HUES6 (cell line): ENCODE measurements at regions not wholly inside any gene's neighbourhood (a gene's known extent, or its start where the extent isn't known, plus 50 kb on each side); places are given as distances from the start of the nearest gene placed in this dataset.

Experiments used
- H3K27ac ChIP-seq: 2 replicates; pipeline ENCODE4 v1.7.0; 2013; ENCODE audit warnings: low read depth, mild to moderate bottlenecking, low read length, inconsistent platforms
- H3K27me3 ChIP-seq: 2 replicates; pipeline ENCODE4 v1.6.1; 2013; ENCODE audit warnings: low read length; ENCODE audit not compliant: control insufficient read depth, insufficient read depth
- H3K36me3 ChIP-seq: 2 replicates; pipeline ENCODE4 v1.6.1; 2013; ENCODE audit warnings: low read length; ENCODE audit not compliant: control insufficient read depth, insufficient read depth
- H3K4me1 ChIP-seq: 2 replicates; pipeline ENCODE4 v1.6.1; 2013; ENCODE audit warnings: low read length; ENCODE audit not compliant: control insufficient read depth, insufficient read depth
- H3K4me3 ChIP-seq: 2 replicates; pipeline ENCODE4 v1.5.1; 2013; ENCODE audit warnings: low read depth, low read length
- H3K9ac ChIP-seq: one replicate; pipeline ENCODE4 v1.6.1; 2013; ENCODE audit warnings: mild to moderate bottlenecking, low read length
- H3K9me3 ChIP-seq: 2 replicates; pipeline ENCODE4 v1.6.1; 2013; ENCODE audit warnings: low read depth, low read length; ENCODE audit not compliant: control insufficient read depth, insufficient read depth

DNA sequence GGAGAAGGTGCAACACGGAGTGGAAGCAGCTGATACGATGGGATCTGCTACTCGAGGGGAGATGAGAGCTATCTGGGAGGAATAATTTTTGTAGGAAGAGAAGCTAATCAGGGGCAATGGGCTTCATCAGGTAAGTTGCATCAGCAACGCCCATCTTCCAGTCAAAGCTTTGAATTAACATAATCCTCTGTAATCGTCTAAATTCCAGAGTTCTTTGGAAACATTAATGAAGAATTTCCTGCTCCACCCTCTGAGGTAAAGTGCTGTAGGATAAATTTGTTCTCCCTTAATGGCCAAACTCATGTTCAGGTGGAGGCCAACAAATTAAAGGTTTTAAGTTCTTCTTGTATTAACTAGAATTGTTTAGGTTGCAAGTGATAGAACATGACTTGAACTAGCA, 94.0 kb upstream of the KAZN start:
- H3K4me1 ChIP-seq = peaks cover 2% of the 10 kb centered on the region; the same call in 1 of the 2 replicates
- no peaks in the 10 kb centered on the region for H3K9me3 ChIP-seq
- H3K27ac ChIP-seq = no peak overlapping the region
- no peak overlapping the region for H3K4me3 ChIP-seq
- peaks cover 13% of the 10 kb centered on the region for H3K27me3 ChIP-seq
- no peaks in the 10 kb centered on the region for H3K36me3 ChIP-seq
- H3K9ac ChIP-seq = no peak overlapping the region

GRCh38 chr1:14506471-14507255, 91.8 kb upstream of the KAZN start:
- no peak overlapping the region for H3K9ac ChIP-seq
- no peak overlapping the region for H3K27ac ChIP-seq
- H3K27me3 ChIP-seq = peaks cover 13% of the 10 kb centered on the region
- H3K36me3 ChIP-seq = no peaks in the 10 kb centered on the region
- no peak overlapping the region for H3K4me3 ChIP-seq
- H3K4me1 ChIP-seq = peaks cover 2% of the 10 kb centered on the region; the same call in 1 of the 2 replicates
- H3K9me3 ChIP-seq = no peaks in the 10 kb centered on the region

- Histone ChIP-seq H3K4me3 (no peak overlapping the region), H3K9ac (no peak overlapping the region), H3K9me3 (no peaks in the 10 kb centered on the region), H3K27ac (no peak overlapping the region), H3K4me1 (peaks cover 7% of the 10 kb centered on the region; the same call in 1 of the 2 replicates), H3K36me3 (no peaks in the 10 kb centered on the region), H3K27me3 (peaks cover 13% of the 10 kb centered on the region)
These were observed 91.2 kb upstream of the KAZN start for GRCh38 chr1:14507262-14507661.

- Histone ChIP-seq H3K4me1 (peaks cover 12% of the 10 kb centered on the region), H3K9me3 (no peaks in the 10 kb centered on the region), H3K9ac (no peak overlapping the region), H3K36me3 (no peaks in the 10 kb centered on the region), H3K4me3 (no peak overlapping the region), H3K27me3 (peaks cover 15% of the 10 kb centered on the region), H3K27ac (no peak overlapping the region)
These were observed 89.9 kb upstream of the KAZN start for GRCh38 chr1:14508613-14509012.

GRCh38 chr1:14511166-14511680, 87.3 kb upstream of the KAZN start:
- Histone ChIP-seq H3K9me3 (no peaks in the 10 kb centered on the region), H3K4me3 (no peak overlapping the region), H3K27me3 (peaks cover 9% of the 10 kb centered on the region), H3K9ac (no peak overlapping the region), H3K27ac (no peak overlapping the region), H3K36me3 (no peaks in the 10 kb centered on the region), H3K4me1 (peaks cover 10% of the 10 kb centered on the region)

GRCh38 chr1:14511796-14512585, 86.5 kb upstream of the KAZN start:
- no peaks in the 10 kb centered on the region for H3K36me3 ChIP-seq
- no peak overlapping the region for H3K4me3 ChIP-seq
- H3K27me3 ChIP-seq = peaks cover 13% of the 10 kb centered on the region; the same call in 1 of the 2 replicates
- no peak overlapping the region for H3K9ac ChIP-seq
- peaks cover 10% of the 10 kb centered on the region for H3K4me1 ChIP-seq
- no peak overlapping the region for H3K27ac ChIP-seq
- H3K9me3 ChIP-seq = no peaks in the 10 kb centered on the region

- Histone ChIP-seq H3K4me3 (no peak overlapping the region), H3K27ac (no peak overlapping the region), H3K4me1 (peaks cover 10% of the 10 kb centered on the region), H3K9ac (no peak overlapping the region), H3K9me3 (no peaks in the 10 kb centered on the region), H3K27me3 (peaks cover 11% of the 10 kb centered on the region), H3K36me3 (no peaks in the 10 kb centered on the region)
These were observed 85.4 kb upstream of the KAZN start for GRCh38 chr1:14513111-14513510.

DNA sequence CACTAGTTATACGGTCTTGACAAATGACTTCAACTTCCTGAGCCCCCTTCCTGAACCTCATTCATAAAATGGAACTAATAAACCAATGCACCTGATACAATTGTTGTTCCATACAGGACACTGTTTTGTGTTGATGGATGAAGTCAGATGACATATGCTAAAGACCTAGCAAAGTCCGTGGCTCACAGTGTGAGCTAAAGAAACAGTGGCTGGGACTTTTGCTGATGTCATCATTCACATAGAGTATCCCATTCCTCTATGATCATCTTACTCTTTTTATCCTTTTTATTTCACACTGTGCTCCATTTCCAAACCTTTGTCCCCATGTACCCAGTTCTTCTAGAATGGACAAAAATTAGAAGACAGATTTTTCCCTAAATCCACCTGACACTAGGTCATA, 83.7 kb upstream of the KAZN start:
- Histone ChIP-seq H3K27ac (no peak overlapping the region), H3K9ac (no peak overlapping the region), H3K36me3 (no peaks in the 10 kb centered on the region), H3K4me1 (peaks cover 10% of the 10 kb centered on the region), H3K4me3 (no peak overlapping the region), H3K9me3 (no peaks in the 10 kb centered on the region), H3K27me3 (peaks cover 17% of the 10 kb centered on the region)

DNA sequence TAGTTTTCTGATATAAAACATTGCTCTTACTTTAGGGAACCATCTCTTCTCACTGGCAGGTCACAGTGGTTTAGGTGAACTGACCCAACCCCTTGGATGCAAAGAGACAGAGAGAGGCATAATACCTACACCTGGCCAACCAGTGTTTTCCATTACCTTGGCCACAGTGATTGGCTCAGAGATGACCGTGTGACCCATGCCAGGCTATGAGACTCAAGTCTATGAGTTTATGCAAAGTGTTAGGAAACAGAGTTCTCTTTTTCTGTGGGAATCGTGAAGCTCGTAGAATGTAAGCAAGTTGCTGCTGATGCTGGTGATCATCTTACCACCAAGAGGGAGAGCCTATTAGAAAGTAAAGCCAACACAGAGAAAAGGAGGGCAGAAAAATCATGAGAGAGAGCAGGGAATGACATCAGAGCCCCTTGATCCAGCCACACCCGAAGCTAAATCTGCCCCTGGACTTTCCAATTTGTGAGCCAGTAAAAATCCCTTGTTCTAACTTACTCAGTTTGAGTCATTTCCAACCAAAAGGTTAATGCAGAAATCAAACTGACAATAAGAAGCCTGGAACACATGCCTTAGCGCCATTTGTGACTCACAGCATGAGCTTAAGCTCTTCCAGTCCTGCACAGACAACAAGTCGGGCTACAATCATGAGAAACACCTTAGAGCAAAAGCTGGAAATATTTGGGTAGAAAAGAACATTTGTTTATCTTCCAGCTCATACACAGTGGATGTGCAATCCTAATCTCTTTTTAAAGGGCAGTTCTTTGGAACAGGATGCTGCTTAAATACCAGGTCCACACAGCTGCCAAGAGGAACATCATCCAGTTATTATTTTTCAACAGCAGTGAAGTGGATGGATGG, 81.3 kb upstream of the KAZN start:
- Histone ChIP-seq H3K27ac (no peak overlapping the region), H3K27me3 (peaks cover 37% of the 10 kb centered on the region), H3K36me3 (no peaks in the 10 kb centered on the region), H3K9me3 (no peaks in the 10 kb centered on the region), H3K4me1 (peaks cover 4% of the 10 kb centered on the region; the same call in 1 of the 2 replicates), H3K9ac (no peak overlapping the region), H3K4me3 (no peak overlapping the region)

DNA sequence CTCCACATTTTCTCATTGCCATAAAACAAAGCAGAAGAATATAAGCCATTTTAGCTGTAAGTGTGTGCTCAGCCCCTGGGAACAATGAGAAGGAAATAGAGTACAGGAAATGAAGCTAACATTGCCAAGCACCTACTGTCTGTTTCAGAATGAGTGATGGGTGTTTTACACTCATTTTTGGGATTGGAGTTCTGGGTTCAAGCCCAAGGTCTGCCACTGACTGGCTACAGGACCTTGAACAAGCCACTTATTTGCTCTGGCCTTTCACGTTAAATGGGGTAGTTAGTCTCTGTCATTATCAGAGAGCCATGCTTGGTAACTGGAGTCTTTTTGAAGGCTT, 80.7 kb upstream of the KAZN start:
- H3K4me1 ChIP-seq = peaks cover 6% of the 10 kb centered on the region
- H3K9me3 ChIP-seq = no peaks in the 10 kb centered on the region
- H3K27me3 ChIP-seq = peaks cover 35% of the 10 kb centered on the region
- H3K9ac ChIP-seq = no peak overlapping the region
- no peak overlapping the region for H3K27ac ChIP-seq
- no peaks in the 10 kb centered on the region for H3K36me3 ChIP-seq
- H3K4me3 ChIP-seq = no peak overlapping the region
